H1 (cell line): ENCODE measurements at regions not wholly inside any gene's neighbourhood (a gene's known extent, or its start where the extent isn't known, plus 50 kb on each side); places are given as distances from the start of the nearest gene placed in this dataset.

ENCODE experiments used
- ASH2L ChIP-seq: fragments of 200-600, 300-600 bp; sonication (generic); IDR thresholded peaks from one replicate; pipeline ENCODE4 v1.7.1; 2017; ENCODE audit warnings: low read length
- BACH1 ChIP-seq: IDR thresholded peaks from 2 replicates; pipeline ENCODE4 v1.6.1; 2012; ENCODE audit warnings: low read length, improper control_type of control experiment
- CHD2 ChIP-seq: IDR thresholded peaks from 2 replicates; pipeline ENCODE4 v1.6.1; 2012; ENCODE audit warnings: low read length, improper control_type of control experiment
- EP300 ChIP-seq, 2 experiments: IDR thresholded peaks; 1 replicate in 1 of 2; 2 replicates in 1 of 2; pipeline ENCODE4 v1.6.1; 2011 to 2012; ENCODE audit warnings: low read depth in 2 of 2, low read length in 2 of 2, mild to moderate bottlenecking in 2 of 2, borderline replicate concordance in 1 of 2, inconsistent platforms in 1 of 2, moderate library complexity in 1 of 2
- EZH2 ChIP-seq: fragments of 200-600 bp; sonication (generic); IDR thresholded peaks from 2 replicates; pipeline ENCODE4 v1.7.1; 2012; ENCODE audit warnings: low read depth, mild to moderate bottlenecking, moderate library complexity, low read length, inconsistent platforms; ENCODE audit not compliant: severe bottlenecking
- GABPA ChIP-seq: IDR thresholded peaks from 2 replicates; pipeline ENCODE4 v1.6.1; 2011; ENCODE audit warnings: mild to moderate bottlenecking, low read length, moderate library complexity, borderline replicate concordance; ENCODE audit not compliant: insufficient read depth
- JUN ChIP-seq: IDR thresholded peaks from 2 replicates; pipeline ENCODE4 v1.6.1; 2011; ENCODE audit warnings: low read depth, mild to moderate bottlenecking, improper control_type of control experiment, low read length
- MAFK ChIP-seq: IDR thresholded peaks from 2 replicates; pipeline ENCODE4 v1.6.1; 2012; ENCODE audit warnings: low read depth, mild to moderate bottlenecking, improper control_type of control experiment, low read length
- PHF8 ChIP-seq: fragments of 200-600 bp; sonication (generic); conservative IDR thresholded peaks from 2 replicates; pipeline ENCODE4 v1.7.1; 2012; ENCODE audit warnings: low read depth, mild to moderate bottlenecking, inconsistent platforms, low read length, moderate library complexity
- POLR2A ChIP-seq, 2 experiments: IDR thresholded peaks; 1 replicate in 1 of 2; 2 replicates in 1 of 2; pipeline ENCODE4 v1.6.1; 2011; ENCODE audit warnings: low read depth in 2 of 2, low read length in 2 of 2, mild to moderate bottlenecking in 2 of 2; ENCODE audit errors: control extremely low read depth in 1 of 2
- TCF12 ChIP-seq: IDR thresholded peaks from 2 replicates; pipeline ENCODE4 v1.6.1; 2011; ENCODE audit warnings: low read depth, mild to moderate bottlenecking, low read length
- TEAD4 ChIP-seq: IDR thresholded peaks from 2 replicates; pipeline ENCODE4 v1.6.1; 2012; ENCODE audit warnings: low read depth, low read length, inconsistent platforms, mixed read lengths
- ZNF274 ChIP-seq: IDR thresholded peaks from 2 replicates; pipeline ENCODE4 v1.7.0; 2012; ENCODE audit warnings: low read length, borderline replicate concordance; ENCODE audit errors: extremely low read depth
- TF ChIP-seq, protein P1 (sequence below), 3 experiments: IDR thresholded peaks; 1 replicate in 2 of 3; 2 replicates in 1 of 3; pipeline versions ENCODE4 v1.5.1 to v1.6.1; 2011; ENCODE audit warnings: low read length in 3 of 3, mild to moderate bottlenecking in 3 of 3, inconsistent platforms in 2 of 3, low read depth in 1 of 3, moderate library complexity in 1 of 3; ENCODE audit not compliant: insufficient read depth in 1 of 3; ENCODE audit errors: control extremely low read depth in 1 of 3

DNA sequence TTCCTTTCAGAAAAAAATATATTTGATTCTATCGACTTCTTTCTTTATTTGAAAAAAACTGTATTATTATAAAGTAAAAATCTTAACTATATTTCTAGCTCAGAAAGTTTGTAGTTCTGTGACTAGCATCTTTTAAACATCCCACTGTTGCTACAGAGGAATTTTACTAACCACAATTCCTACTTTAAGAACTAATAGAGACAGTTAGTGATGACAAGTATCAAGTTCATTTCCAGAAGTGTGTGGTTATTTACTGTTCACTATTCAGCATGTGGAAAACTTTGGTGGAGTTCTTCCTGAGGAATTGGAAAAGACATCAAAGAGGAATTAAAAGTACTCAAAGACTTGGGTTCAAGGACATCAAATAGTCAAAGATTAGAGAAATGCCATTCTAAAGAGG is 524.1 kb upstream of the CBLB start:
- TF ChIP-seq BACH1, result no peak
- TF ChIP-seq, protein P1, sequence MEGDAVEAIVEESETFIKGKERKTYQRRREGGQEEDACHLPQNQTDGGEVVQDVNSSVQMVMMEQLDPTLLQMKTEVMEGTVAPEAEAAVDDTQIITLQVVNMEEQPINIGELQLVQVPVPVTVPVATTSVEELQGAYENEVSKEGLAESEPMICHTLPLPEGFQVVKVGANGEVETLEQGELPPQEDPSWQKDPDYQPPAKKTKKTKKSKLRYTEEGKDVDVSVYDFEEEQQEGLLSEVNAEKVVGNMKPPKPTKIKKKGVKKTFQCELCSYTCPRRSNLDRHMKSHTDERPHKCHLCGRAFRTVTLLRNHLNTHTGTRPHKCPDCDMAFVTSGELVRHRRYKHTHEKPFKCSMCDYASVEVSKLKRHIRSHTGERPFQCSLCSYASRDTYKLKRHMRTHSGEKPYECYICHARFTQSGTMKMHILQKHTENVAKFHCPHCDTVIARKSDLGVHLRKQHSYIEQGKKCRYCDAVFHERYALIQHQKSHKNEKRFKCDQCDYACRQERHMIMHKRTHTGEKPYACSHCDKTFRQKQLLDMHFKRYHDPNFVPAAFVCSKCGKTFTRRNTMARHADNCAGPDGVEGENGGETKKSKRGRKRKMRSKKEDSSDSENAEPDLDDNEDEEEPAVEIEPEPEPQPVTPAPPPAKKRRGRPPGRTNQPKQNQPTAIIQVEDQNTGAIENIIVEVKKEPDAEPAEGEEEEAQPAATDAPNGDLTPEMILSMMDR (IDR thresholded peaks at IDR 0.05; ENCODE audit: control extremely low read depth in 1 of 3, insufficient read depth in 1 of 3, low read depth in 1 of 3, low read length in 3 of 3), result no peak
- TF ChIP-seq CHD2, result no peak
- TF ChIP-seq POLR2A (IDR thresholded peaks at IDR 0.05; ENCODE audit: control extremely low read depth in 1 of 2, low read depth in 2 of 2, low read length in 2 of 2), result no peak
- no peak for TF ChIP-seq MAFK
- TF ChIP-seq EP300 (IDR thresholded peaks at IDR 0.05; ENCODE audit: borderline replicate concordance in 1 of 2, low read depth in 2 of 2, low read length in 2 of 2), result no peak
- no peak for TF ChIP-seq EZH2
- no peak for TF ChIP-seq PHF8
- no peak for TF ChIP-seq GABPA
- TF ChIP-seq JUN, result no peak
- TF ChIP-seq ZNF274, result no peak
- TF ChIP-seq ASH2L, result no peak
- TF ChIP-seq TCF12, result no peak
- TF ChIP-seq TEAD4, result no peak
